Bronchial epithelial cell (primary cell): ENCODE measurements at regions not wholly inside any gene's neighbourhood (a gene's known extent, or its start where the extent isn't known, plus 50 kb on each side); places are given as distances from the start of the nearest gene placed in this dataset.
A peak's percentile ranks its signal among the peaks of the same experiment; 100 is the strongest.

ENCODE experiments used
- DNase-seq: peaks from one replicate; pipeline ENCODE4 v3.0.0-alpha.2; 2010; ENCODE audit warnings: low read depth
- FAIRE-seq: peaks from 2 replicates; lab custom pipeline; 2011; peaks lifted over from hg19 to GRCh38; lab: Jason Lieb, UNC
- H3K27me3 ChIP-seq: 2 replicates; pipeline ENCODE4 v1.5.1; 2011; ENCODE audit warnings: low read length; ENCODE audit not compliant: control insufficient read depth, insufficient read depth
- H3K36me3 ChIP-seq: 2 replicates; pipeline ENCODE4 v1.5.1; 2011; ENCODE audit warnings: low read length; ENCODE audit not compliant: control insufficient read depth, insufficient read depth
- H3K4me3 ChIP-seq: 2 replicates; pipeline ENCODE4 v1.5.1; 2011; ENCODE audit warnings: mild to moderate bottlenecking, low read depth, low read length, control low read depth
- TF ChIP-seq, protein P1 (sequence below): IDR thresholded peaks from 2 replicates; pipeline ENCODE4 v1.5.1; 2011; ENCODE audit warnings: mild to moderate bottlenecking, moderate library complexity, low read length, control low read depth, inconsistent platforms; ENCODE audit not compliant: insufficient read depth, severe bottlenecking

- peak; percentile 91 for DNase-seq
- Histone ChIP-seq H3K36me3 (no peaks in the 10 kb centered on the region), H3K4me3 (no peak overlapping the region), H3K27me3 (no peaks in the 10 kb centered on the region)
- TF ChIP-seq, protein P1, sequence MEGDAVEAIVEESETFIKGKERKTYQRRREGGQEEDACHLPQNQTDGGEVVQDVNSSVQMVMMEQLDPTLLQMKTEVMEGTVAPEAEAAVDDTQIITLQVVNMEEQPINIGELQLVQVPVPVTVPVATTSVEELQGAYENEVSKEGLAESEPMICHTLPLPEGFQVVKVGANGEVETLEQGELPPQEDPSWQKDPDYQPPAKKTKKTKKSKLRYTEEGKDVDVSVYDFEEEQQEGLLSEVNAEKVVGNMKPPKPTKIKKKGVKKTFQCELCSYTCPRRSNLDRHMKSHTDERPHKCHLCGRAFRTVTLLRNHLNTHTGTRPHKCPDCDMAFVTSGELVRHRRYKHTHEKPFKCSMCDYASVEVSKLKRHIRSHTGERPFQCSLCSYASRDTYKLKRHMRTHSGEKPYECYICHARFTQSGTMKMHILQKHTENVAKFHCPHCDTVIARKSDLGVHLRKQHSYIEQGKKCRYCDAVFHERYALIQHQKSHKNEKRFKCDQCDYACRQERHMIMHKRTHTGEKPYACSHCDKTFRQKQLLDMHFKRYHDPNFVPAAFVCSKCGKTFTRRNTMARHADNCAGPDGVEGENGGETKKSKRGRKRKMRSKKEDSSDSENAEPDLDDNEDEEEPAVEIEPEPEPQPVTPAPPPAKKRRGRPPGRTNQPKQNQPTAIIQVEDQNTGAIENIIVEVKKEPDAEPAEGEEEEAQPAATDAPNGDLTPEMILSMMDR = no peak
- no peak for FAIRE-seq
Observed at GRCh38 chr4:71221510-71222466, 117.0 kb upstream of the SLC4A4 start.

- DNase-seq = no peak
- Histone ChIP-seq H3K27me3 (peaks cover 4% of the 10 kb centered on the region), H3K4me3 (no peak overlapping the region), H3K36me3 (no peaks in the 10 kb centered on the region)
- no peak for FAIRE-seq
- TF ChIP-seq, protein P1 = no peak
Observed at GRCh38 chr4:71222661-71223060, 116.2 kb upstream of the SLC4A4 start.

- H3K36me3 ChIP-seq = no peaks in the 10 kb centered on the region
- TF ChIP-seq, protein P1 = peak; percentile 68
- peaks cover 4% of the 10 kb centered on the region for H3K27me3 ChIP-seq
- DNase-seq (peak; percentile 41), FAIRE-seq (no peak)
- H3K4me3 ChIP-seq = no peak overlapping the region
Observed at GRCh38 chr4:71229477-71230270, 109.1 kb upstream of the SLC4A4 start.

- TF ChIP-seq, protein P1 = no peak
- FAIRE-seq = no peak
- no peak overlapping the region for H3K4me3 ChIP-seq
- no peaks in the 10 kb centered on the region for H3K36me3 ChIP-seq
- DNase-seq = peak; percentile 44
- peaks cover 4% of the 10 kb centered on the region for H3K27me3 ChIP-seq
Observed at GRCh38 chr4:71230271-71231128, 108.3 kb upstream of the SLC4A4 start.
